IMR-90 (cell line): ENCODE measurements at regions not wholly inside any gene's neighbourhood (a gene's known extent, or its start where the extent isn't known, plus 50 kb on each side); places are given as distances from the start of the nearest gene placed in this dataset.

ENCODE experiments used
- ATAC-seq: fragments of 200-7000 bp; cut with Tn5 transposase; 2 replicates; pipeline ENCODE4 v1.9.1; 2020; ENCODE audit warnings: low read depth, mild to moderate bottlenecking, moderate library complexity
- BruUV-seq: library from RNA; stranded (reverse); fragments of 400-500 nt; replicated peaks from 2 replicates; lab custom pipeline; 2021; lab: Mats Ljungman, UMichigan
- CTCF ChIA-PET: fragments of 300-600 bp; formaldehyde crosslinking; extraction: SDS; loops from one replicate; lab custom pipeline; 2021; ENCODE audit warnings: antibody characterized with exemption; lab: Yijun Ruan, JAX
- POLR2A ChIA-PET: fragments of 300-600 bp; sonication (Branson Sonifier 250); formaldehyde crosslinking; loops from one replicate; lab custom pipeline; 2022; ENCODE audit warnings: antibody characterized with exemption; ENCODE audit not compliant: unreplicated experiment; lab: Charles Lee
- DNase-seq: peaks from one replicate; pipeline ENCODE4 v3.0.0; 2013
- H2AFZ ChIP-seq: replicated peaks from 2 replicates; pipeline ENCODE3; 2013; ENCODE audit warnings: low read length, mild to moderate bottlenecking; ENCODE audit not compliant: poor library complexity
- H2AK5ac ChIP-seq: 2 replicates; pipeline ENCODE4 v1.6.1; 2013; ENCODE audit warnings: low read depth, low read length, inconsistent platforms
- H2AK9ac ChIP-seq: replicated peaks from 2 replicates; pipeline ENCODE3; 2013; ENCODE audit warnings: mild to moderate bottlenecking, low read depth, low read length, moderate library complexity; ENCODE audit not compliant: poor library complexity
- H2BK120ac ChIP-seq: 2 replicates; pipeline ENCODE4 v1.6.1; 2013; ENCODE audit warnings: low read depth, low read length, inconsistent platforms
- H2BK15ac ChIP-seq: 3 replicates; pipeline ENCODE4 v1.6.1; 2013; ENCODE audit warnings: low read depth, low read length, inconsistent platforms
- H2BK20ac ChIP-seq: 2 replicates; pipeline ENCODE4 v1.6.1; 2013; ENCODE audit warnings: low read depth, mild to moderate bottlenecking, inconsistent platforms, low read length, moderate library complexity
- H2BK5ac ChIP-seq: 2 replicates; pipeline ENCODE4 v1.6.1; 2013; ENCODE audit warnings: mild to moderate bottlenecking, low read depth, low read length, inconsistent platforms; ENCODE audit not compliant: poor library complexity, severe bottlenecking
- H3K14ac ChIP-seq: replicated peaks from 2 replicates; pipeline ENCODE4 v1.6.1; 2013; ENCODE audit warnings: low read depth, low read length, inconsistent platforms
- H3K18ac ChIP-seq: 2 replicates; pipeline ENCODE4 v1.6.1; 2013; ENCODE audit warnings: low read depth, low read length, control low read depth
- H3K23ac ChIP-seq: 2 replicates; pipeline ENCODE4 v1.6.1; 2013; ENCODE audit warnings: low read depth, low read length, inconsistent platforms
- H3K27ac ChIP-seq: 2 replicates; pipeline ENCODE4 v1.5.1; 2013; ENCODE audit warnings: mild to moderate bottlenecking, control low read depth, low read length; ENCODE audit not compliant: insufficient read depth
- H3K27me3 ChIP-seq: 2 replicates; pipeline ENCODE4 v1.6.1; 2013; ENCODE audit warnings: low read length; ENCODE audit not compliant: control insufficient read depth, insufficient read depth
- H3K36me3 ChIP-seq: 2 replicates; pipeline ENCODE4 v1.6.1; 2013; ENCODE audit warnings: low read length, mixed read lengths; ENCODE audit not compliant: control insufficient read depth, insufficient read depth
- H3K4ac ChIP-seq: 2 replicates; pipeline ENCODE4 v1.6.1; 2013; ENCODE audit warnings: low read depth, low read length, inconsistent platforms
- H3K4me1 ChIP-seq: 2 replicates; pipeline ENCODE4 v1.6.1; 2013; ENCODE audit warnings: low read length, mixed read lengths; ENCODE audit not compliant: control insufficient read depth, insufficient read depth
- H3K4me2 ChIP-seq: 2 replicates; pipeline ENCODE4 v1.6.1; 2013; ENCODE audit warnings: low read depth, mild to moderate bottlenecking, control low read depth, low read length, moderate library complexity
- H3K4me3 ChIP-seq: 2 replicates; pipeline ENCODE4 v1.5.1; 2013; ENCODE audit warnings: low read depth, mild to moderate bottlenecking, control low read depth, low read length, moderate library complexity; ENCODE audit not compliant: insufficient read depth
- H3K56ac ChIP-seq: 2 replicates; pipeline ENCODE4 v1.6.1; 2013; ENCODE audit warnings: low read length, inconsistent platforms; ENCODE audit not compliant: insufficient read depth; ENCODE audit errors: extremely low read depth
- H3K79me1 ChIP-seq, 2 experiments: 2 replicates each; pipeline ENCODE4 v1.6.1; 2013; ENCODE audit warnings: low read length in 2 of 2, inconsistent platforms in 1 of 2, low read depth in 1 of 2
- H3K9ac ChIP-seq: 2 replicates; pipeline ENCODE4 v1.6.1; 2013; ENCODE audit warnings: low read depth, low read length, control low read depth
- H3K9me1 ChIP-seq: 2 replicates; pipeline ENCODE4 v1.6.1; 2013; ENCODE audit warnings: low read length, inconsistent platforms; ENCODE audit not compliant: insufficient read depth
- H3K9me3 ChIP-seq: 2 replicates; pipeline ENCODE4 v1.6.1; 2013; ENCODE audit warnings: low read length; ENCODE audit not compliant: control insufficient read depth, insufficient read depth
- H4K20me1 ChIP-seq: 2 replicates; pipeline ENCODE4 v1.6.1; 2013; ENCODE audit warnings: low read length, inconsistent platforms; ENCODE audit not compliant: insufficient read depth
- H4K5ac ChIP-seq: 2 replicates; pipeline ENCODE4 v1.6.1; 2013; ENCODE audit warnings: mild to moderate bottlenecking, low read depth, low read length, control low read depth
- H4K8ac ChIP-seq, 2 experiments: 2 replicates each; pipeline ENCODE4 v1.6.1; 2013; ENCODE audit warnings: low read depth in 2 of 2, low read length in 2 of 2, control low read depth in 1 of 2, inconsistent platforms in 1 of 2
- H4K91ac ChIP-seq: 2 replicates; pipeline ENCODE4 v1.6.1; 2013; ENCODE audit warnings: low read depth, low read length, inconsistent platforms; ENCODE audit not compliant: insufficient read depth
- CEBPB ChIP-seq: IDR thresholded peaks from 2 replicates; pipeline ENCODE4 v1.6.1; 2012; ENCODE audit warnings: low read depth, low read length, improper control_type of control experiment
- CHD1 ChIP-seq: IDR thresholded peaks from 2 replicates; pipeline ENCODE4 v1.6.1; 2012; ENCODE audit warnings: low read depth, low read length, improper control_type of control experiment
- MAZ ChIP-seq: IDR thresholded peaks from 2 replicates; pipeline ENCODE4 v1.6.1; 2012; ENCODE audit warnings: low read depth, mild to moderate bottlenecking, low read length, improper control_type of control experiment, moderate library complexity, borderline replicate concordance
- MXI1 ChIP-seq: IDR thresholded peaks from 2 replicates; pipeline ENCODE4 v1.6.1; 2012; ENCODE audit warnings: low read depth, mild to moderate bottlenecking, low read length, moderate library complexity, borderline replicate concordance
- POLR2A ChIP-seq: IDR thresholded peaks from 2 replicates; pipeline ENCODE4 v1.6.1; 2012; ENCODE audit warnings: mild to moderate bottlenecking, low read depth, low read length
- RAD21 ChIP-seq: IDR thresholded peaks from 2 replicates; pipeline ENCODE4 v1.6.1; 2012; ENCODE audit warnings: low read length, improper control_type of control experiment
- RCOR1 ChIP-seq: IDR thresholded peaks from 2 replicates; pipeline ENCODE4 v1.6.1; 2012; ENCODE audit warnings: mild to moderate bottlenecking, low read length, improper control_type of control experiment; ENCODE audit not compliant: insufficient replicate concordance
- RFX5 ChIP-seq: IDR thresholded peaks from 2 replicates; pipeline ENCODE4 v1.8.0; 2012; ENCODE audit warnings: low read depth, mild to moderate bottlenecking, low read length, moderate library complexity
- SMC3 ChIP-seq: fragments of 150-350 bp; IDR thresholded peaks from 2 replicates; pipeline ENCODE4 v1.6.1; 2016; ENCODE audit warnings: low read depth, mild to moderate bottlenecking, antibody characterized with exemption, low read length, moderate library complexity
- dilution Hi-C: fragments of 300-500 bp; cut with HindIII; formaldehyde crosslinking; loops from one replicate; pipeline ENCODE4 v1.14.3; 2018; ENCODE audit warnings: low sequenced_read_pairs; ENCODE audit not compliant: unreplicated experiment
- in situ Hi-C: fragments of 300-500 bp; cut with MboI; formaldehyde crosslinking; loops from 3 replicates; pipeline ENCODE4 v1.14.3; 2019; ENCODE audit warnings: low sequenced_read_pairs, inconsistent platforms, mixed read lengths
- intact Hi-C: fragments of 100-400 bp; cut with micrococcal nuclease; formaldehyde crosslinking; loops from 2 replicates; pipeline ENCODE4 v1.10.0; 2022
- TF ChIP-seq, protein P1 (sequence below): fragments of 150-350 bp; IDR thresholded peaks from 2 replicates; pipeline ENCODE4 v1.6.1; 2017; ENCODE audit warnings: mild to moderate bottlenecking, antibody characterized with exemption, low read length, low read depth
- TF ChIP-seq, protein P2 (sequence below): conservative IDR thresholded peaks from 2 replicates; pipeline ENCODE4 v1.5.1; 2012; ENCODE audit warnings: mild to moderate bottlenecking, low read depth, low read length, improper control_type of control experiment

DNA sequence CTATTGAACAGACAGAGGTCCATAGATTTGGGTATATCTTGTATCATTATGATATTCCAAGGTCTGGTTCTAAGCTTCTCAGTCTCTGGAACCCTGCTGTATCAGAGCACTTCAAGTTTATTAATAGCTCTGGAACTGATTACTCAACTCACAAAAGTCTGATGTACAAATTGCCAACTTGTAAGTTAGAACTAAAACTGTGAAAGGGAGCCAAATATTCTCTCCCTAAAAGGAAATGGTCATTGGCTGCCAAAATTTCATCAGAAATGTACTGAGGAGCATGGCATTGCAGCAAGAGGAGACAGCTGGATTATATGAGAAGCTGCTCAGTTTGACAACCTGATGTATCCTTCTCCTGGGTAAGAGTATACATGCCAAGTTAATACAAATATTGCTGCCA, 828.8 kb upstream of the SEL1L start:
- TF ChIP-seq RCOR1 (no peak), RFX5 (no peak), SMC3 (no peak), MXI1 (no peak), RAD21 (no peak), CEBPB (no peak), POLR2A (no peak), CHD1 (no peak), MAZ (no peak)
- TF ChIP-seq, protein P1, sequence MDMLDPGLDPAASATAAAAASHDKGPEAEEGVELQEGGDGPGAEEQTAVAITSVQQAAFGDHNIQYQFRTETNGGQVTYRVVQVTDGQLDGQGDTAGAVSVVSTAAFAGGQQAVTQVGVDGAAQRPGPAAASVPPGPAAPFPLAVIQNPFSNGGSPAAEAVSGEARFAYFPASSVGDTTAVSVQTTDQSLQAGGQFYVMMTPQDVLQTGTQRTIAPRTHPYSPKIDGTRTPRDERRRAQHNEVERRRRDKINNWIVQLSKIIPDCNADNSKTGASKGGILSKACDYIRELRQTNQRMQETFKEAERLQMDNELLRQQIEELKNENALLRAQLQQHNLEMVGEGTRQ: no peak
- TF ChIP-seq, protein P2, sequence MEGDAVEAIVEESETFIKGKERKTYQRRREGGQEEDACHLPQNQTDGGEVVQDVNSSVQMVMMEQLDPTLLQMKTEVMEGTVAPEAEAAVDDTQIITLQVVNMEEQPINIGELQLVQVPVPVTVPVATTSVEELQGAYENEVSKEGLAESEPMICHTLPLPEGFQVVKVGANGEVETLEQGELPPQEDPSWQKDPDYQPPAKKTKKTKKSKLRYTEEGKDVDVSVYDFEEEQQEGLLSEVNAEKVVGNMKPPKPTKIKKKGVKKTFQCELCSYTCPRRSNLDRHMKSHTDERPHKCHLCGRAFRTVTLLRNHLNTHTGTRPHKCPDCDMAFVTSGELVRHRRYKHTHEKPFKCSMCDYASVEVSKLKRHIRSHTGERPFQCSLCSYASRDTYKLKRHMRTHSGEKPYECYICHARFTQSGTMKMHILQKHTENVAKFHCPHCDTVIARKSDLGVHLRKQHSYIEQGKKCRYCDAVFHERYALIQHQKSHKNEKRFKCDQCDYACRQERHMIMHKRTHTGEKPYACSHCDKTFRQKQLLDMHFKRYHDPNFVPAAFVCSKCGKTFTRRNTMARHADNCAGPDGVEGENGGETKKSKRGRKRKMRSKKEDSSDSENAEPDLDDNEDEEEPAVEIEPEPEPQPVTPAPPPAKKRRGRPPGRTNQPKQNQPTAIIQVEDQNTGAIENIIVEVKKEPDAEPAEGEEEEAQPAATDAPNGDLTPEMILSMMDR: no peak
- no peak overlapping the region for H3K56ac ChIP-seq
- dilution Hi-C loops (no loop called here), in situ Hi-C loops (no loop called here), intact Hi-C loops (no loop called here)
- no peak overlapping the region for H3K4me2 ChIP-seq
- no TSS peak for BruUV-seq
- H3K9ac ChIP-seq: no peak overlapping the region
- H3K9me3 ChIP-seq: peaks cover 7% of the 10 kb centered on the region
- H2BK20ac ChIP-seq: no peak overlapping the region
- no peak overlapping the region for H3K23ac ChIP-seq
- ChIA-PET CTCF (no interaction called here), POLR2A (no interaction called here)
- H4K5ac ChIP-seq: no peak overlapping the region
- no peaks in the 10 kb centered on the region for H3K4me1 ChIP-seq
- H2BK5ac ChIP-seq: no peak overlapping the region
- H4K91ac ChIP-seq: no peak overlapping the region
- no peaks in the 10 kb centered on the region for H4K20me1 ChIP-seq
- H2BK15ac ChIP-seq: no peak overlapping the region
- H2BK120ac ChIP-seq: no peak overlapping the region
- no peak overlapping the region for H4K8ac ChIP-seq
- H3K79me1 ChIP-seq: no peaks in the 10 kb centered on the region
- H3K18ac ChIP-seq: no peak overlapping the region
- H2AK9ac ChIP-seq: no peak overlapping the region
- H2AFZ ChIP-seq: no peak overlapping the region
- no peak overlapping the region for H3K4ac ChIP-seq
- H3K27ac ChIP-seq: no peak overlapping the region
- H3K14ac ChIP-seq: no peak overlapping the region
- ATAC-seq (no peak), DNase-seq (no peak)
- H3K27me3 ChIP-seq: no peaks in the 10 kb centered on the region
- no peaks in the 10 kb centered on the region for H3K9me1 ChIP-seq
- no peak overlapping the region for H3K4me3 ChIP-seq
- no peak overlapping the region for H2AK5ac ChIP-seq
- no peaks in the 10 kb centered on the region for H3K36me3 ChIP-seq
